Gastrocnemius medialis (tissue), 4 donors: ENCODE measurements at regions not wholly inside any gene's neighbourhood (a gene's known extent, or its start where the extent isn't known, plus 50 kb on each side); places are given as distances from the start of the nearest gene placed in this dataset.

Experiments
- CTCF ChIP-seq, 5 experiments: fragments of 450-650 bp in 3 of 5; fragments of 200-600 bp in 2 of 5; sonication (generic) in 2 of 5; IDR thresholded peaks in 4 of 5; conservative IDR thresholded peaks in 1 of 5; 1 replicate in 4 of 5; 2 replicates in 1 of 5; pipeline ENCODE4 v1.5.1; 2016 to 2019; ENCODE audit warnings: antibody characterized with exemption in 5 of 5, mild to moderate bottlenecking in 3 of 5, moderate library complexity in 3 of 5
- POLR2A ChIP-seq, 2 donors: fragments of 450-650 bp; IDR thresholded peaks; one replicate each; pipeline ENCODE4 v1.6.1; 2017; ENCODE audit warnings: antibody characterized with exemption in 2 of 2, mild to moderate bottlenecking in 2 of 2, moderate library complexity in 2 of 2

GRCh38 chr21:36265431-36265830, 54.6 kb upstream of the MORC3 start:
- TF ChIP-seq CTCF (IDR thresholded peaks at IDR 0.05 in 4 of 5, conservative IDR thresholded peaks at IDR 0.05 in 1 of 5), result no peak
- no peak for TF ChIP-seq POLR2A (IDR thresholded peaks at IDR 0.05)
